ENCODE measurements at regions not wholly inside any gene's neighbourhood (a gene's known extent, or its start where the extent isn't known, plus 50 kb on each side); places are given as distances from the start of the nearest gene placed in this dataset.

DNA sequence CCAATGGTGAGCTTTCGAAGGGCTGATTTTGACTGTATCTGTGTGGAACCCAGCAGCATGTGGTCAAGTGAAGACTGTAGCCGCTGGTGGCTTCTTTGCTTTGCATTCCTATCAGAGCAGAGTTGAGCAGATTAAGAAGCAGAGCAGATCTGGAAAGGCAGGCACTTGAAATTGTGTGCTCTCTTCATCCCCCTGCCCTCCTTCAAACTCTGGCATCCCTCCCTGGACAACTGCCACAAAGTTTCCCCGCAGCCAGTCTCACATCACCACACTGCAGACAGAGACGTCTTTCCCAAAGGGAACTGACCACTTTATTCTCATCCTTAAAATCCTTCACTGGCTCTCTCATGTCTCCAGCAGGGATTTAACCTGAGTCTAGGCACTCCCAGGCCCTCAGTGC, 237.1 kb upstream of the DYNLRB2 start:
- no peak for DNase-seq (ENCODE audit: low read depth, low spot score)

DNA sequence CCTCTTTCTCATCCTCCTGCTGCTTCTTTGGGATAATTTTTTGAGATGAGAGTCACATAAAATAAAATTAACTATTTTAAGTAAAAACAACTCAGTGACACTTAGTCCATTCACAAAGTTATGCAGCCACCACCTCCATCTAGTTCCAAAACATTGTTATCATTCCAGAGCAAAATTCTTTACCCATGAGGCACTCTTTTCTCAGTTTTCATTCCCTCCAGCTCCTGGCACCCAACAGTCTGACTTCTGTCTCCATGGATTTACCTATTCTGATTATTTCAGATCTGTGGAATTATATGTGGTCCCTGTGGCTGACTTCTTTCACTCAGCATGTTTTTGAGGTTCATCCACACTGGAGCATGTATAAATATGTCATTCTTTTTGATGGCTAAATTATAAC, 239.9 kb upstream of the DYNLRB2 start:
- no peak for DNase-seq (ENCODE audit: low read depth, low spot score)

DNA sequence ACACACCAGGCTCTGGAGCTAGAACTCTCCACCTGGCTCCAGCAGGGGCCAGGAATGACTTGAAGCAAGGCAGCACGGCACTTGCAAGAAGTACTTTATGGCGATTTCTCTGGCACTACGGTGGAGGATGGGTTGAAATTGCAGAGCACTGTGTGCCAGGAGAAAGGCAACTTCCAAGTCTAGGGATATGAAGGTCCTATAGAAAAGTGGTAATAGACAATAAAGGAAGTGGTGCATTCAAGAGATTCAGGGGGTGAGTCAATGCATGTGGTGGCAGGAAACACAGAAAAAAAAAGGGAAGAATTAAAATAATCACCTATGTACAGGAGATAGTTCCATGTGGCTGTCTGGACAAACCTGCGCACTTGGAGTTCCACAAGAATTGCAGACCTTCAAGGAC, 240.3 kb upstream of the DYNLRB2 start:
- no peak for DNase-seq (ENCODE audit: low read depth, low spot score)

GRCh38 chr16:80299416-80299815, 241.4 kb upstream of the DYNLRB2 start:
- DNase-seq (ENCODE audit: low read depth, low spot score), result no peak

DNA sequence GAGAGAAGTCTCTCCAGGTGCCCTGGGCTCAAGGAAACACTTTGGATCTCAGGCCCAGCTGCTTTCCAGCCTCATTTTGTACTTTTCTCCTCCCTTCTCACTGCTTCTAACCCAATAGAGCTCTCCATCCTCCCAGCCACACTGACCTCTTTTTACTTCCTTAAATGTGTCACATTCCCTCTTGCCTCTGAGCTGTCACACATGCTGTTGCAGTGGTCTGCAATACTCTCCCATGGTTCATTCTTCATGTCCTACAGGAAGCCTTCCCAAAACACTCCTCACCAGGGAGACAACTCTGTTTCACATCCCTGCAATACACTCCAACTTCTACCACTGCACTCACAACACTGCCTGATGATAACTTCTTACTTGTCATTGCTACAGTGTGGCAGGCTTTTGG, 242.1 kb upstream of the DYNLRB2 start:
- DNase-seq (ENCODE audit: low read depth, low spot score), result no peak

- no peak for DNase-seq (ENCODE audit: low read depth, low spot score)
Measured at GRCh38 chr16:80296034-80296433, 244.8 kb upstream of the DYNLRB2 start.

GRCh38 chr16:80294172-80294571, 246.6 kb upstream of the DYNLRB2 start:
- no peak for DNase-seq (ENCODE audit: low read depth, low spot score)

DNA sequence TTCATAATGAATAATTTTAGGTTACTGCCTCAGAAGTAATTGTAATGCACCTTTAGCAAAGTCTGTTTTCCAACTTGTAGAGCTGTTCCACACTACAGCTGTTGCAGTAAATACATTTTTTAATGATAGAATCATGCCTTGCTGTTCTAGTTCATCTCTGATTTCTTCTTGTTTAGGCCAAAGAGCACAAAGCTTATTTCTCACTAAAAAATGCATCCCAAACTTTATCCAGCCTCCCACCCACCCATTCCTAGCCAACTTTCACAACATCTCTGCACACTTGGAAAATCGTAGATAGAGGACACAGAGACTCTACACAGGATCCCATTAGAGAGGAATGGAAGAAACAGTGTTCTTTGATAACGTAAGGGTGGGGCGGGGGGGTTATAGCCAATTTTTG, 252.2 kb upstream of the DYNLRB2 start:
- no peak for DNase-seq (ENCODE audit: low read depth, low spot score)

DNA sequence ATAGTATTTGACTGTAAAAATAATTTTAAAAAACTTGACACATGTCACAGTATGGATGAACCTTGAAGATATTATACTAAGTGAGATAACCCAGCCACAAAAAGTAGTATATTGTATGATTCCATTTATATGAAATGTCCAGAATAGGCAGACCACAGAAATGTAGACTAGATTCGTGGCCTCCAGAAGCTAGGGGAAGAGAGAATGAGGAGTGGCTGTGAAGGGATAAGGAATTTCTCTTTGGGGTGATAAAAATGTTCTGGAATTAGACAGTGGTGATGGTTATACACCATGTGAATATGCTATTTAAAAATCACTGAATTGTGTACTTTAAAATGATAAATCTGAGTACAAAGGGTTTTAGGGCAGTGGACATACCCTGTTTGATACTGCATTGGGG, 253.1 kb upstream of the DYNLRB2 start:
- no peak for DNase-seq (ENCODE audit: low read depth, low spot score)

GRCh38 chr16:80285104-80285503, 255.7 kb upstream of the DYNLRB2 start:
- DNase-seq (ENCODE audit: low read depth, low spot score), result no peak

DNA sequence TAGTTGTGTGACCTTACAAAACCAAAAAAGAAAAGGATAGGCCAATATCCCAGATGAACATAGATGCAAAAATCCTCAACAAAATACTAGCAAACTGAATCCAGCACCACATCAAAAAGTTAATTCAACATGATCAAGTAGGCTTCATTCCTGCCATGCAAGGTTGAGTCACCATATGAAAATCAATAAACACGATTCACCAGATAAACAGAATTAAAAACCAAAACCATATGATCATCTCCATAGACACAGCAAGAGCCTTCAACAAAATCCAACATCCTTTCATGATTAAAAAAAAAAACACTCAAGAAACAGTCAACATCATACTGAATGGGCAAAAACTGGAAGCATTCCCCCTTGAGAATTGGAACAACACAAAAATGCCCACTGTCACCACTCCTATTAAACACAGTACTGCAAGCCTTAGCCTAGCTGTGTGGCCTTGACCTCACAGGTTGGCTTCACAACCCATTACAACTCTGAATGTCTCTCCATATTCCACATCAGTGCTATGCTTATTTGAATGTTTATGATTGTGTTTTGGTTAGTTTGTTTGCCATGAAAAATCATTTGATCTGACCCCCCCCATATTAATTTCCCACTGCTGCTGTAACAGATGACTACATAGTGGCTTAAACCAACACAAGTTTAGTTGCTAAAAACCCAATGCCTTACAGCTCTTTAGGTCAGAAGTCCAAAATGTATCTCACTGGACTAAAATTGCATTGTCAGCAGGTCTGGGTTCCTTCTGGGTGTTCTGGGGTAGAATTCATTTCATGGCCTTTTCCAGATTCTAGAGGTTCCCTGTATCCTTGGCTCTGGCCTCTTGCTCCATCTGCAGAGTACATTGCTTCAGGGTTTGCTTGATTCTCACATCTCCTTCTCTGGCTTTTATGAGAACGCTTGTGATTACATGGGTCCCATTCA, 257.1 kb upstream of the DYNLRB2 start:
- DNase-seq (ENCODE audit: low read depth, low spot score), result no peak

- no peak for DNase-seq (ENCODE audit: low read depth, low spot score)
Measured at GRCh38 chr16:80280557-80280956, 260.2 kb upstream of the DYNLRB2 start.

- no peak for DNase-seq (ENCODE audit: low read depth, low spot score)
Measured at GRCh38 chr16:80279656-80280055, 261.1 kb upstream of the DYNLRB2 start.

GRCh38 chr16:80277182-80277581, 263.6 kb upstream of the DYNLRB2 start:
- no peak for DNase-seq (ENCODE audit: low read depth, low spot score)

GRCh38 chr16:80274576-80275191, 266.1 kb upstream of the DYNLRB2 start:
- DNase-seq (ENCODE audit: low read depth, low spot score), result no peak

- DNase-seq (ENCODE audit: low read depth, low spot score), result no peak
Measured at GRCh38 chr16:80273635-80274538, 266.9 kb upstream of the DYNLRB2 start.

DNA sequence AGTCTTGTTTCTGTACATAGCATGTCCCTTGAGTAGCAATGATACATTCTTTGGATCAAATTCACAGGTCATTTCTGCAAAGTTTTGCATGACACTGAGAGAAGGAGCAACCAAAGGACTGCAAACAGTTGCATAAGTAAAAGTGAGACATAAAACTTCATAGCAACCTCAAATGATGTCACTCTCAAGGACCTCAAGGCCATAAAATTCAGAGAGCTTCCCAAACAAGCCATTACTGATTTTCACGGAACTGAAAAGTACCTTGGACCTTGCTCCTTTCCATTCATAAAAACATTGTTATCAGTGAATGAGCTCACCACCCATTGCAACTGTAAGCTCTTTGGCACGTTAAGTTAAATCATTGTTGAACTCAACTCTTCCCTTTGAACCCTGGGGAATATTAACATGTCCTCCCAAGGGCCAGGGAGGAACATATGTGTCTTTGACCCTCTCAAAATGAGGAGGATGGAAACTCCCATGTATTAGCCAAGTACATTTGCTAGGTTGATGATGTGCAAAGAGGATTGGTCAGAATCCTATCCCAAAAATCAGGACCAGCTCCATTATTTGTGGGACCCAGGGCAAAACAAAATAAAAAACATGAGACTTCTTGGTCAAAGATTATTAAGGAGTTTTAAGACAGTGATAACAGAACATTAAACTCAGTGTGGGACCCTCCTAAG, 275.0 kb upstream of the DYNLRB2 start:
- no peak for DNase-seq (ENCODE audit: low read depth, low spot score)

DNA sequence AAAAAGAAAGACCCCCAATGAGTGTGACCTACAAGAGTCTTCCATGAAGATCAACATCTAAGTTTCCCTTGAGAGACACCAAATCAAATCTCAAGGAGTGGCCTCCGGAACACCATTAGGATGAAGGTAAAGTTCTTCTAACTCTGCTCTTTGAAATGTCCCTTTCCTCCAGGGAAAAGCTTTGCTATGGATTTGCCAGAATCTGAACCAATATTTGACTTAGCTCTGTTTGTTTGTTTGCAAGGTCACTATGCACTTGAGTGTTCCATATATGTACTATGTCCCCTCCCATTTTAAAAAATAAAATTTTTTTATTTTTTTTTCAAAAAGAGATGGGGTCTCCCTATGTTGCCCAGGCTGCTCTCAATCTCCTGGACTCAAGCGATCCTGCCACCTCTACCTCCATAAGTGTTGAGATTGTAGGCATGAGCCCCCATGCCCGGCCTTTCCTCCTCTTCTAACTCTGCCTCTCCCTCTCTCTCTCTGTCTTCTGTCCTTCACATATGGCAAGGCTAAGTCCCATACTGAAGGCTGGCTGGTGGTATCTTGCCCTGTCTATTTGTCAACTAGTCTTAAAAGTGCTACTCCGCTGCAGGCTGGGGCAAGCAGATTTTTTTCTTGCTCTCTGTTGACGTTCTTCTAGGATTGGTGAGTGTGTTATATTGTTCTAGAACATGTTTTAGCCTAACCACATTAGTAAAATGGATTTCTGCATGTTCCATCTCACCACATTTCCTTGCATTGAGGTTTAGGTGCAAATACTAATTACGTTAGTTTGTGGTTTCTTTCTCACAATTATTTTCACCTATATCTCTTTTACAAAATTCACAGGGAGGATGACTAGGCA, 276.7 kb upstream of the DYNLRB2 start:
- DNase-seq (ENCODE audit: low read depth, low spot score), result no peak

DNA sequence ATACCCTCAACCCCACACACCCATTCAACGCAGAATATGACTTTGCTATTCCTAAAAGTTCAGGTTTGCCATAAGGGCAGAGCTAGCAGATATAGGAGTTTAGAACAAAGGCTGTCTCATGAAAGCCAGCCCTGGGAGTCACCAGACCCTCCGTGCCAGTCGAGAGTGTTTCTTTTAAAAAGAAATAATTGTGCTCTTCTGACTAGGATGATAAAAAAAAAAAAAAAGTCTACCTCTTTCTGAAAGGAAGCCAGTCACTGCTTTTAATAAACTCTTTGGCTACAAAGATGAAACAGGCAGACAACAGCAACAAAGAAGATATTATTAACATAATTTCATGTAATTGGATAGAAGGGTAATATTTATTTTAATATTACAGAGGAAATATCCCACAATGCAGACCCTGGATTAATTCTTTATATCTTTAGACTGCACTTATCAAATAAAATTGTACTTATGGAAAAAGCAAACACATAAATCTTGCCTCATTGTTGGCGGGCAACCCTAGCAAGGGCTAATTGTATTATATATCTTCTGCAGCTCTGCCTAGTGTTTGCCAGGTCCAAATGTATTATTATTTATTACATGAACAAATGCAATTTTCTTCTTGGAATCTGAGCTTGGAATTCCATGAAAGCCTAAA, 277.5 kb upstream of the DYNLRB2 start:
- DNase-seq (ENCODE audit: low read depth, low spot score), result no peak

DNA sequence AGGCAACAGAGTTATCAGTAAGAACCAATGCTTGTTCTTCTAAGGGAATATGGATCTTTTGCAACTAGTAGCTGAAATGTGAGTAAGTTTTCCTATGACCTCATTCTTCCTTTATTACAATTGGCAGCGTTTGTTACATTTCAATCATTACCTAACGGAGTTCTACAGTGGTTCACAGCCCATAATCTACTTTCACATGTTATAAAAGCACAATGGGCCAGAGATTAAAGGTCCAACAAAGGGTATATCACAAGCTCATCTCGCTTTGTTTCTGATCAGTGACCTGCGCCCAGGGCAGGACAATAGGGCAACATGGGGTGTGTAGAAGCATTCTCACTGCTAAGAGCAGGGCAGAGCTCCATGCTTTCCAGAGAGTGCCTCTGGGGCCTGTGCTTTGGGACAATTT, 279.9 kb upstream of the DYNLRB2 start:
- no peak for DNase-seq (ENCODE audit: low read depth, low spot score)

All from brain pericyte (primary cell).